GM12891 (cell line): ENCODE measurements at regions not wholly inside any gene's neighbourhood (a gene's known extent, or its start where the extent isn't known, plus 50 kb on each side); places are given as distances from the start of the nearest gene placed in this dataset.

Source experiments
- PAX5 ChIP-seq: IDR thresholded peaks from 2 replicates; pipeline ENCODE4 v1.6.1; 2011; ENCODE audit warnings: low read length, moderate library complexity, mild to moderate bottlenecking; ENCODE audit not compliant: insufficient read depth, severe bottlenecking
- POLR2A ChIP-seq: IDR thresholded peaks from 2 replicates; pipeline ENCODE4 v1.6.1; 2011; ENCODE audit warnings: low read depth, low read length, control low read depth
- POLR2AphosphoS5 ChIP-seq: IDR thresholded peaks from 2 replicates; pipeline ENCODE4 v1.6.1; 2011; ENCODE audit warnings: low read depth, low read length, control low read depth
- POU2F2 ChIP-seq: IDR thresholded peaks from 2 replicates; pipeline ENCODE4 v1.6.1; 2011; ENCODE audit warnings: low read depth, mild to moderate bottlenecking, control low read depth, low read length, moderate library complexity
- TAF1 ChIP-seq: IDR thresholded peaks from 2 replicates; pipeline ENCODE4 v1.6.1; 2011; ENCODE audit warnings: low read depth, low read length, control low read depth

GRCh38 chr20:19923762-19924161 is 93.4 kb upstream of the NAA20 start:
- TF ChIP-seq POLR2AphosphoS5 (no peak), POLR2A (no peak), TAF1 (no peak), POU2F2 (no peak), PAX5 (no peak)
